TTC549 (cell line): ENCODE measurements at regions not wholly inside any gene's neighbourhood (a gene's known extent, or its start where the extent isn't known, plus 50 kb on each side); places are given as distances from the start of the nearest gene placed in this dataset.
"Not testable (repeated sequence)": the region's sequence is repeated elsewhere in the genome, so short reads cannot be mapped to it uniquely, and the experiment has no call there.

Experiments
- FAIRE-seq: peaks from 2 replicates; lab custom pipeline; 2012; peaks lifted over from hg19 to GRCh38; lab: Jason Lieb, UNC

- no peak for FAIRE-seq
Observed at GRCh38 chr12:73220951-73221350, 948.8 kb downstream of the TRHDE start.

DNA sequence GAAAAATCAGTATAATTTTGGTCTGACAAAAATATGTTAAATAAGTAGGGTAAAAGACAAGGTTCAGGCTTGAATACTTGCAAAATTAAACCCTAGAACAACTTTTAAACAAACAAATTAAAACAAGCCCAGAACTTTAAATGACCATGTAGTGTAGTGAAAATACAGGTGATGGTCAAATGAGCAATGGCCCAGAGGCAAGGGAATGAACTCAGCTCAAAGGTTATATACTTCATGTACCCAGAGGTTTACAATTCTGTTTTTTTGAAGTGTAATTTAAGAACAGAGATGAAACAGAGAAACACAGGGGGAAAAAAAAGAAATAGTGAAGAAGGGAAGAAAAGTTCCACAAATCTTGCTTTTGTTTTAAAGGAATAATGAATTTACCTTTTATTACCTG is 949.2 kb downstream of the TRHDE start:
- FAIRE-seq: no peak

GRCh38 chr12:73221836-73222235 is 949.7 kb downstream of the TRHDE start:
- no peak for FAIRE-seq

- no peak for FAIRE-seq
Observed at GRCh38 chr12:73225371-73225937, 953.3 kb downstream of the TRHDE start.

DNA sequence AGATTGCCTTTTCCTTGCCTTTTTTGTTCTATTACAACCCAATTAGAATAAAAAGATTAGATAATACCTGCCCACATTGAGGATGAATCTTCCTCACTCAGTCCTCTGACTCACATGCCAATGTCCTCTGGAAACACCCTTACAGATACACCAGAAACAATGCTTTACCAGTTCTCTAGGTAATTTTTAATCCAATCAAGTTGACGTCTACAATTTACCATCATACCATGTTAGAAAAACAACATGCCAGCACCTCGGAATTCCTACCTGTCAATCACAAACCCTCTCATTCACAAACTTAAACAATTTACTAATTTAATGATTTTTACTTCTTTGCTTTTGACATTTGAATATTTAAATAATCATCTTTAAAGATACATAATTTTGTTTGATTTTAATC is 953.8 kb downstream of the TRHDE start:
- FAIRE-seq: no peak

DNA sequence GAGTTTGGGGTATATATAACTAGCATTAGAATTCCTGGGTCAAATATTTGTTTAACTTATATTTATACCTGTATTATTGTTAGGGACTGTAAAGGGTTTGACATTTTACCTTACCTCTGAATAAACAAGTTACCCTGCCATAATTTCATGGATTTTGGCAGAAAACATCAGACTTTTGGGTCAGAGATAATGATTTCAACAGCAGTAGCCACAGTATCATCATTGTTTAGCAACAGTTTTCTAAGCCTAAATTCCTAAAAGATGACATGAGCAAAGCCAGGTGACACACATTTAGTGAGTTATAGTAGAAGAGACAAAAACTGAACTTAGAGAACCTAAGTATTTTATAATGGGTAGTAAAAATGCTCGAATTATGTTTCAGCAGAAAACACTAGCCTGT is 954.4 kb downstream of the TRHDE start:
- FAIRE-seq: no peak

- FAIRE-seq: not testable (repeated sequence)
Observed at GRCh38 chr12:73228828-73229227, 956.7 kb downstream of the TRHDE start.

- FAIRE-seq: no peak
Observed at GRCh38 chr12:73235387-73235786, 963.2 kb downstream of the TRHDE start.

DNA sequence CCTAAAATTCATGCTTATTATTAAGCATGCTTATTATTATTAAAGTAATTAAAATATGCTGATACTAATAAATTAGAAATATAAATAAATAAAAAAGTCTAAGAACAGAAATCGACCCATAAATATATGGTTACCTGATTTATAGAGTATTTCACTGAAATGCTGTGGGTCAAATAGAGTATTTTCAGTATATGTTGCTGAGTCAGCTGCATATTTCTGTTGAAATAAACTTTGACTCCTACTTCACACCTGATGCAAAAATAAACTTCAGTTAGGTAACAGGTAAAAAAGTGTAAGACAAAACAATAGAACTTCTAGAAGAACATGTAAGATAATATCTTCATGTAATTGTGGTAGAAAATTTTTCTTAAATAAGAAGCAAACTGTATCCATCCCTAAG is 967.9 kb downstream of the TRHDE start:
- no peak for FAIRE-seq

- no peak for FAIRE-seq
Observed at GRCh38 chr12:73262788-73263381, 990.7 kb downstream of the TRHDE start.

GRCh38 chr12:73266206-73266605 is 994.0 kb downstream of the TRHDE start:
- FAIRE-seq: no peak

GRCh38 chr12:73274976-73275375 is 1002.8 kb downstream of the TRHDE start:
- no peak for FAIRE-seq

DNA sequence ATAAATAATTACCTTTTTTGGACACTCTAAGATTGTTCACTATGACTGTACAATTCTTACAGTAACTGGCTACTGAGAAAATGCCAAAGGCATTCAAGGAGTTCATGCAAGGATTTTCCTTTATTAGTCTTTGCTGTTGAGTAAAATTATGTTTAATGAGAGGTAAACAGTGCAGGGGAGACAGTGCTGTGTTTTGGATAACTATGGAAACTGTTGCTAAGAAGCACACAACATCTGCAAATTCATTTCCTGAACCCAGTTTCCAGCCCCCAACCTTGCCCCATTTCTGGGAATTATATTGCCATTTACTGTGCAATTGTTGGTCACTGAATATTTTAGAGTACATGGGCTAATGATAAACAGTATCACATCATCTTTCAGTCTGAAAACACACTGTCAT is 1005.8 kb downstream of the TRHDE start:
- FAIRE-seq: no peak

- no peak for FAIRE-seq
Observed at GRCh38 chr12:73301530-73301929, 1029.4 kb downstream of the TRHDE start.

DNA sequence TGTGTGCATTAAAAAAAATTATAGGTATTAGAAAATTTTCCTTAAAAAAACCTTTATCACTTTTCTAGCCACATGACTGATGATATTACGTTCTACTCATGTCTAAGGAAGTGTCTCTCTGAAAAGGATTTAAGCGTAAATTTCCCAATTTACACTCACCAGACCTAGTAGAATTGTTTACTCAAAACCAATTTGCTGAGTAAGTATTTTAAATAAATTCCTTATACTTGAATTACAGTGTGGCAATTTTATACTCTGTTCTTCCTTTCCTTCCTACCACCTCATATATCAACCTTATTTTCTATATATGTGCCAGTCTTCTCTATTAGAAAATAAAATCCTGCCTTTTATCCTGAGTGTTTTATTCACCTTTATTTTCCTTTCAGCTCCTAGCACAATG is 1035.1 kb downstream of the TRHDE start:
- no peak for FAIRE-seq

DNA sequence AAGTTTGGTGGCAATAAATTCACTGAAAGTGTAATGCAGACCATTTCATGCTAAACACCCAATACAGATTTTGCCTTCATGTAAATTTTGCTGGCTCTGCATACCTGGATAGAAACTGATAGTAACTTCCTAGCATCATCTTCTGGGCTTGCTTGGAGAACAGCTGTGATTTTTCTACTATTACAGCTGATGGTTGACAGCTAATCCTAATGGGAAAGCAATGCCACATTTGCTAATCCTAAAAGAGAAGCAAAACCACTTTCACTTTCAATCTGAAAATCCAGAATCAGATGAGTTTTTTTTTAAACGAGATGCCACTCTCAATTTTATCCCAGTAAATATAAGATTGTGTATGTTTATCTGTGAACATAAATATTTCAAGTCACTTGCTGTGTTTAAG is 1035.9 kb downstream of the TRHDE start:
- no peak for FAIRE-seq

DNA sequence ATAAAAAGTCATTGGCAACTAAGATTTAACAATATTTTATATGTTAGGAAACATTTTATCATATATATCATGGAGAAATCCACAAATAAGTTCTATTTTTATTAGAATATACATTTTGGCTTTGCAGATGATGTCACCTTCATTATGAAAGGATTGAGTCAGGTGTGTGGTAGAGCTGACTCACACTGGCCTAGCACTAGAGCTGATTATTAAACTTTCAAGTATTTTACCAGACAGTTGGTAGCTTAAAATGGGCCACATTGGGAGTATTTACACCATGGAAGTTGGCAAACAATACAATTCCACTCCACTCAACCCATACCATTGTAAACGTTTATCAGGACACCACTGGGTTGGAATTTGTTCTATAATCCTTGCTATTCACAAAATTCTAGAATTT is 1036.6 kb downstream of the TRHDE start:
- no peak for FAIRE-seq

DNA sequence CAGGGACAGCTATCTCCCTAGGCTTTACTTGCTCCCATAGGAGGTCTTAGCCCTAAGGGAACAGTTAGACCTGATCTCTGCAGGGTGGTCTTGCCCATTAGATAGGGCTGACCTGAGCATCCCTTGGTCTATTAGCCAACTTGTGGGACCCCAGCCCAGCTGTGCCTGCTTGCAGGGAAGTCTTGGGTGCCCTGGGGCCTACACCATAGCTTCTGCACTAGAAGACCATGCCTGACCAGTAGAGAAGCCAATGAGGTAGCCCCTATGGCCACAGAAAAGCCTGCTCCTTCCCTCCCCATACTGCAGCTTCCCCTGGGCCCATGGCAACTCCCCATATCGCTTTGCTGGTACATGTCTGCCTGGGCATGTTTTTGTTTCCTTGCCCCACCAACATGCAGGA is 1049.1 kb downstream of the TRHDE start:
- no peak for FAIRE-seq

GRCh38 chr12:73321776-73322175 is 1049.6 kb downstream of the TRHDE start:
- no peak for FAIRE-seq

GRCh38 chr12:73330584-73331351 is 1058.6 kb downstream of the TRHDE start:
- no peak for FAIRE-seq

GRCh38 chr12:73341559-73342247 is 1069.5 kb downstream of the TRHDE start:
- FAIRE-seq: no peak

GRCh38 chr12:73342733-73343132 is 1070.6 kb downstream of the TRHDE start:
- no peak for FAIRE-seq

DNA sequence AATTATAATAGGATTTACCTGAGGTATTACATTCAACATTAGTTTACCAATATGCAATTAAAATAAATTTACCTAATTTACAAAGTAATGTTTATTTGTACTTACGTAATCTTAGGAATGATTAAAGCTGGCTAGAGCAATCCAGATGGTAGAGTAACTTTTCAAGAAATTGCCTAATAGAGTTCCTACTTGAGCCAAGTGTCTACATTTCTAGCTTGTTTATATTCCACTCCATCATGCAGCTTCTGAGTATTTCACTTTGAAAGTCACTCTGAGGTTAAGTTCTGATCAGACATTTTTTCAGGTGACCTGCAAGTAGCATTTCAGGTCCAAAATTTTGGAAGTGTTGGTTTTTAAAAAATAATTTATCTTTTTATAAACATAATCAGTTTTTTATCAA is 1080.7 kb downstream of the TRHDE start:
- no peak for FAIRE-seq
